ENCODE measurements at regions not wholly inside any gene's neighbourhood (a gene's known extent, or its start where the extent isn't known, plus 50 kb on each side); places are given as distances from the start of the nearest gene placed in this dataset.
A peak's percentile ranks its signal among the peaks of the same experiment; 100 is the strongest.

GRCh38 chr12:132423820-132424645 is 65.9 kb upstream of the FBRSL1 start:
- CTCF ChIA-PET = no interaction called here
- BruUV-seq (replicated peaks) = no TSS peak
- Histone ChIP-seq H3K27me3 (replicated peaks; ENCODE audit: control insufficient read depth, insufficient read depth, low read length) (no peaks in the 10 kb centered on the region), H3K4me1 (peaks cover 1% of the 10 kb centered on the region; the same call in 1 of the 2 replicates), H3K36me3 (ENCODE audit: control insufficient read depth, insufficient read depth, low read length) (no peaks in the 10 kb centered on the region), H3K4me3 (ENCODE audit: low read depth, low read length) (no peak overlapping the region), H3K9me3 (0 out of 2 replicates have a peak, but pooled peaks cover 3% of the 10 kb centered on the region)
- POLR2A ChIA-PET = no interaction called here
- DNase-seq = no peak
- Mint-ChIP-seq H3K27me3 (ENCODE audit: insufficient read depth, unreplicated experiment) (peaks cover 17% of the 10 kb centered on the region), H3K9me3 (ENCODE audit: unreplicated experiment) (no peaks in the 10 kb centered on the region), H3K4me3 (ENCODE audit: unreplicated experiment) (no peak overlapping the region), H3K4me1 (ENCODE audit: low read depth, unreplicated experiment) (peaks cover 13% of the 10 kb centered on the region), H3K27ac (ENCODE audit: unreplicated experiment) (no peak overlapping the region), H3K36me3 (ENCODE audit: insufficient read depth, unreplicated experiment) (no peaks in the 10 kb centered on the region)
- TF ChIP-seq CTCF (IDR thresholded peaks at IDR 0.05; ENCODE audit: insufficient read depth in 1 of 2, low read depth in 1 of 2, low read length in 1 of 2, severe bottlenecking in 1 of 2, unreplicated experiment in 1 of 2) = no peak
- intact Hi-C loops (cut with micrococcal nuclease; ENCODE audit: unreplicated experiment) = no loop called here

GRCh38 chr12:132423251-132423819 is 66.6 kb upstream of the FBRSL1 start:
- no TSS peak for BruUV-seq (replicated peaks)
- no peaks in the 10 kb centered on the region for H3K4me1 ChIP-seq
- Mint-ChIP-seq H3K9me3 (ENCODE audit: unreplicated experiment) (no peaks in the 10 kb centered on the region), H3K4me1 (ENCODE audit: low read depth, unreplicated experiment) (peaks cover 13% of the 10 kb centered on the region), H3K4me3 (ENCODE audit: unreplicated experiment) (no peak overlapping the region), H3K27ac (ENCODE audit: unreplicated experiment) (no peak overlapping the region), H3K36me3 (ENCODE audit: insufficient read depth, unreplicated experiment) (no peaks in the 10 kb centered on the region), H3K27me3 (ENCODE audit: insufficient read depth, unreplicated experiment) (peaks cover 21% of the 10 kb centered on the region)
- H3K27me3 ChIP-seq (replicated peaks; ENCODE audit: control insufficient read depth, insufficient read depth, low read length) = no peaks in the 10 kb centered on the region
- DNase-seq = no peak
- ChIA-PET CTCF (interaction anchor here (1.2 kb wide), 1 partner anchor 9 kb away, joined by 4 read pairs; no protein-coding TSS in a partner anchor), POLR2A (no interaction called here)
- TF ChIP-seq CTCF (IDR thresholded peaks at IDR 0.05; ENCODE audit: insufficient read depth in 1 of 2, low read depth in 1 of 2, low read length in 1 of 2, severe bottlenecking in 1 of 2, unreplicated experiment in 1 of 2) = no peak
- intact Hi-C loops (cut with micrococcal nuclease; ENCODE audit: unreplicated experiment) = no loop called here
- no peaks in the 10 kb centered on the region for H3K36me3 ChIP-seq (ENCODE audit: control insufficient read depth, insufficient read depth, low read length)
- H3K9me3 ChIP-seq = 0 out of 2 replicates have a peak, but pooled peaks cover 3% of the 10 kb centered on the region
- H3K4me3 ChIP-seq (ENCODE audit: low read depth, low read length) = no peak overlapping the region

- Mint-ChIP-seq H3K27ac (ENCODE audit: unreplicated experiment) (no peak overlapping the region), H3K36me3 (ENCODE audit: insufficient read depth, unreplicated experiment) (no peaks in the 10 kb centered on the region), H3K4me1 (ENCODE audit: low read depth, unreplicated experiment) (peaks cover 13% of the 10 kb centered on the region), H3K27me3 (ENCODE audit: insufficient read depth, unreplicated experiment) (peaks cover 22% of the 10 kb centered on the region), H3K9me3 (ENCODE audit: unreplicated experiment) (no peaks in the 10 kb centered on the region), H3K4me3 (ENCODE audit: unreplicated experiment) (no peak overlapping the region)
- Histone ChIP-seq H3K4me3 (ENCODE audit: low read depth, low read length) (no peak overlapping the region), H3K36me3 (ENCODE audit: control insufficient read depth, insufficient read depth, low read length) (no peaks in the 10 kb centered on the region), H3K27me3 (replicated peaks; ENCODE audit: control insufficient read depth, insufficient read depth, low read length) (no peaks in the 10 kb centered on the region), H3K9me3 (0 out of 2 replicates have a peak, but pooled peaks cover 3% of the 10 kb centered on the region), H3K4me1 (no peaks in the 10 kb centered on the region)
- peak in 1 of 2 experiments; percentile 11 for TF ChIP-seq CTCF (IDR thresholded peaks at IDR 0.05; ENCODE audit: insufficient read depth in 1 of 2, low read depth in 1 of 2, low read length in 1 of 2, severe bottlenecking in 1 of 2, unreplicated experiment in 1 of 2)
- DNase-seq = peak in 1 of 2 experiments; percentile 45
- ChIA-PET POLR2A (no interaction called here), CTCF (interaction anchor here (0.6 to 1.2 kb wide), 3 partner anchors 8 to 69 kb away, joined by 3 to 5 read pairs (median 4); no protein-coding TSS in a partner anchor)
- no TSS peak for BruUV-seq (replicated peaks)
- intact Hi-C loops (cut with micrococcal nuclease; ENCODE audit: unreplicated experiment) = no loop called here
Measured at GRCh38 chr12:132422381-132423043, 67.4 kb upstream of the FBRSL1 start.

All from Caco-2 (cell line).